ENCODE measurements at regions not wholly inside any gene's neighbourhood (a gene's known extent, or its start where the extent isn't known, plus 50 kb on each side); places are given as distances from the start of the nearest gene placed in this dataset.

GRCh38 chr6:25142506-25142905 lies 136.7 kb upstream of the CARMIL1 start:
- H3K4me3 Mint-ChIP-seq = no peak overlapping the region
- Histone ChIP-seq H3K9ac (ENCODE audit: extremely low read depth, low read length, poor library complexity, severe bottlenecking) (no peak overlapping the region), H3K4me3 (ENCODE audit: low read length) (no peak overlapping the region), H3K9me3 (ENCODE audit: control insufficient read depth, low read length) (no peaks in the 10 kb centered on the region), H3K4me1 (ENCODE audit: control insufficient read depth, insufficient read depth, low read length) (no peaks in the 10 kb centered on the region), H3K36me3 (ENCODE audit: control insufficient read depth, insufficient read depth, low read length) (no peaks in the 10 kb centered on the region), H3K27me3 (ENCODE audit: control insufficient read depth, insufficient read depth, low read length, poor library complexity, severe bottlenecking) (no peaks in the 10 kb centered on the region), H3K27ac (ENCODE audit: low read depth, low read length) (no peak overlapping the region)
- no peak for TF ChIP-seq CTCF (conservative IDR thresholded peaks at IDR 0.05)
- no peaks in the 10 kb centered on the region for H3K27me3 Mint-ChIP-seq (ENCODE audit: insufficient read depth)
- no peak for DNase-seq
- no peaks in the 10 kb centered on the region for H3K9me3 Mint-ChIP-seq
- WGBS, 2 experiments (ENCODE audit: insufficient coverage in 1 of 2, insufficient read length in 1 of 2) = 92% methylated on average over 2 of the region's 2 CpGs; no CpG with 5 or more reads in 1 of the 2 experiments
- no peaks in the 10 kb centered on the region for H3K36me3 Mint-ChIP-seq (ENCODE audit: low read depth)
- H3K27ac Mint-ChIP-seq = no peak overlapping the region
- no peaks in the 10 kb centered on the region for H3K4me1 Mint-ChIP-seq

GRCh38 chr6:25144919-25145318 lies 134.3 kb upstream of the CARMIL1 start:
- H3K27ac Mint-ChIP-seq = no peak overlapping the region
- DNase-seq = no peak
- peaks cover 3% of the 10 kb centered on the region for H3K9me3 Mint-ChIP-seq
- no peak overlapping the region for H3K4me3 ChIP-seq (ENCODE audit: low read length)
- H3K36me3 ChIP-seq (ENCODE audit: control insufficient read depth, insufficient read depth, low read length) = no peaks in the 10 kb centered on the region
- H3K9me3 ChIP-seq (ENCODE audit: control insufficient read depth, low read length) = peaks cover 6% of the 10 kb centered on the region
- H3K27ac ChIP-seq (ENCODE audit: low read depth, low read length) = no peak overlapping the region
- no peak overlapping the region for H3K9ac ChIP-seq (ENCODE audit: extremely low read depth, low read length, poor library complexity, severe bottlenecking)
- H3K4me1 ChIP-seq (ENCODE audit: control insufficient read depth, insufficient read depth, low read length) = no peaks in the 10 kb centered on the region
- H3K36me3 Mint-ChIP-seq (ENCODE audit: low read depth) = no peaks in the 10 kb centered on the region
- no peaks in the 10 kb centered on the region for H3K27me3 ChIP-seq (ENCODE audit: control insufficient read depth, insufficient read depth, low read length, poor library complexity, severe bottlenecking)
- no peaks in the 10 kb centered on the region for H3K4me1 Mint-ChIP-seq
- no peak overlapping the region for H3K4me3 Mint-ChIP-seq
- TF ChIP-seq CTCF (conservative IDR thresholded peaks at IDR 0.05) = no peak
- 100% methylated on average over 1 of the region's 1 CpG; no CpG with 5 or more reads in 1 of the 2 experiments for WGBS, 2 experiments (ENCODE audit: insufficient coverage in 1 of 2, insufficient read length in 1 of 2)
- H3K27me3 Mint-ChIP-seq (ENCODE audit: insufficient read depth) = no peaks in the 10 kb centered on the region

- Mint-ChIP-seq H3K27ac (no peak overlapping the region), H3K4me3 (no peak overlapping the region), H3K27me3 (ENCODE audit: insufficient read depth) (no peaks in the 10 kb centered on the region), H3K9me3 (peaks cover 3% of the 10 kb centered on the region), H3K36me3 (ENCODE audit: low read depth) (no peaks in the 10 kb centered on the region), H3K4me1 (no peaks in the 10 kb centered on the region)
- no peak overlapping the region for H3K4me3 ChIP-seq (ENCODE audit: low read length)
- no peak overlapping the region for H3K9ac ChIP-seq (ENCODE audit: extremely low read depth, low read length, poor library complexity, severe bottlenecking)
- no peaks in the 10 kb centered on the region for H3K36me3 ChIP-seq (ENCODE audit: control insufficient read depth, insufficient read depth, low read length)
- no peak for TF ChIP-seq CTCF (conservative IDR thresholded peaks at IDR 0.05)
- DNase-seq = no peak
- H3K27me3 ChIP-seq (ENCODE audit: control insufficient read depth, insufficient read depth, low read length, poor library complexity, severe bottlenecking) = no peaks in the 10 kb centered on the region
- peaks cover 6% of the 10 kb centered on the region for H3K9me3 ChIP-seq (ENCODE audit: control insufficient read depth, low read length)
- H3K27ac ChIP-seq (ENCODE audit: low read depth, low read length) = no peak overlapping the region
- H3K4me1 ChIP-seq (ENCODE audit: control insufficient read depth, insufficient read depth, low read length) = no peaks in the 10 kb centered on the region
Observed at GRCh38 chr6:25147223-25147622, 132.0 kb upstream of the CARMIL1 start.
